ENCODE measurements at regions not wholly inside any gene's neighbourhood (a gene's known extent, or its start where the extent isn't known, plus 50 kb on each side); places are given as distances from the start of the nearest gene placed in this dataset.

- no peaks in the 10 kb centered on the region for H3K9me3 ChIP-seq (ENCODE audit: low read depth)
- no peaks in the 10 kb centered on the region for H3K27me3 ChIP-seq
- no peak overlapping the region for H3K4me3 ChIP-seq
- H2AFZ ChIP-seq: no peak overlapping the region
- no peaks in the 10 kb centered on the region for H3K79me2 ChIP-seq
- no peaks in the 10 kb centered on the region for H4K20me1 ChIP-seq (ENCODE audit: insufficient read depth, poor library complexity, severe bottlenecking)
- no peak for DNase-seq (ENCODE audit: low spot score)
- no peaks in the 10 kb centered on the region for H3K4me1 ChIP-seq (ENCODE audit: insufficient read depth)
- no peaks in the 10 kb centered on the region for H3K36me3 ChIP-seq (replicated peaks; ENCODE audit: insufficient read depth, low read depth)
- 76% methylated on average over 4 of the region's 4 CpGs for WGBS (ENCODE audit: low lambda C conversion rate, missing lambda C conversion rate)
- TF ChIP-seq EZH2phosphoT487 (IDR thresholded peaks at IDR 0.05; ENCODE audit: low read depth, severe bottlenecking, unreplicated experiment) (no peak), CTCF (IDR thresholded peaks at IDR 0.05; ENCODE audit: poor library complexity) (no peak), EZH2 (IDR thresholded peaks at IDR 0.05; ENCODE audit: borderline replicate concordance) (no peak)
- no peaks in the 10 kb centered on the region for H3K9me2 ChIP-seq (replicated peaks; ENCODE audit: insufficient read depth)
- H3K4me2 ChIP-seq: no peak overlapping the region
- H3K27ac ChIP-seq: no peak overlapping the region
Measured at GRCh38 chr9:10701906-10702305, 89.1 kb upstream of the PTPRD start.

GRCh38 chr9:10703139-10703538, 90.3 kb upstream of the PTPRD start:
- Histone ChIP-seq H3K27me3 (no peaks in the 10 kb centered on the region), H3K4me1 (ENCODE audit: insufficient read depth) (no peaks in the 10 kb centered on the region), H3K27ac (no peak overlapping the region), H3K4me2 (no peak overlapping the region), H3K9me3 (ENCODE audit: low read depth) (no peaks in the 10 kb centered on the region), H3K4me3 (no peak overlapping the region), H2AFZ (no peak overlapping the region), H3K9me2 (replicated peaks; ENCODE audit: insufficient read depth) (no peaks in the 10 kb centered on the region), H3K79me2 (no peaks in the 10 kb centered on the region), H4K20me1 (ENCODE audit: insufficient read depth, poor library complexity, severe bottlenecking) (no peaks in the 10 kb centered on the region), H3K36me3 (replicated peaks; ENCODE audit: insufficient read depth, low read depth) (no peaks in the 10 kb centered on the region)
- no peak for TF ChIP-seq EZH2 (IDR thresholded peaks at IDR 0.05; ENCODE audit: borderline replicate concordance)
- no peak for TF ChIP-seq CTCF (IDR thresholded peaks at IDR 0.05; ENCODE audit: poor library complexity)
- TF ChIP-seq EZH2phosphoT487 (IDR thresholded peaks at IDR 0.05; ENCODE audit: low read depth, severe bottlenecking, unreplicated experiment): no peak
- WGBS (ENCODE audit: low lambda C conversion rate, missing lambda C conversion rate): 87% methylated on average over 2 of the region's 2 CpGs
- no peak for DNase-seq (ENCODE audit: low spot score)

- H3K9me2 ChIP-seq (replicated peaks; ENCODE audit: insufficient read depth): no peaks in the 10 kb centered on the region
- TF ChIP-seq EZH2phosphoT487 (IDR thresholded peaks at IDR 0.05; ENCODE audit: low read depth, severe bottlenecking, unreplicated experiment): no peak
- no peaks in the 10 kb centered on the region for H3K9me3 ChIP-seq (ENCODE audit: low read depth)
- no peaks in the 10 kb centered on the region for H3K79me2 ChIP-seq
- H4K20me1 ChIP-seq (ENCODE audit: insufficient read depth, poor library complexity, severe bottlenecking): no peaks in the 10 kb centered on the region
- no peaks in the 10 kb centered on the region for H3K27me3 ChIP-seq
- no peaks in the 10 kb centered on the region for H3K4me1 ChIP-seq (ENCODE audit: insufficient read depth)
- no peak overlapping the region for H2AFZ ChIP-seq
- no peak overlapping the region for H3K4me2 ChIP-seq
- no peak overlapping the region for H3K4me3 ChIP-seq
- H3K27ac ChIP-seq: no peak overlapping the region
- peak; percentile 19 for DNase-seq (ENCODE audit: low spot score)
- no peaks in the 10 kb centered on the region for H3K36me3 ChIP-seq (replicated peaks; ENCODE audit: insufficient read depth, low read depth)
Measured at GRCh38 chr9:10704720-10705119, 91.9 kb upstream of the PTPRD start.

- no peaks in the 10 kb centered on the region for H3K9me3 ChIP-seq (ENCODE audit: low read depth)
- no peak overlapping the region for H3K4me3 ChIP-seq
- no peaks in the 10 kb centered on the region for H3K27me3 ChIP-seq
- no peaks in the 10 kb centered on the region for H4K20me1 ChIP-seq (ENCODE audit: insufficient read depth, poor library complexity, severe bottlenecking)
- no peaks in the 10 kb centered on the region for H3K4me1 ChIP-seq (ENCODE audit: insufficient read depth)
- no peak overlapping the region for H3K27ac ChIP-seq
- TF ChIP-seq EZH2 (IDR thresholded peaks at IDR 0.05; ENCODE audit: borderline replicate concordance) (no peak), CTCF (IDR thresholded peaks at IDR 0.05; ENCODE audit: poor library complexity) (no peak), EZH2phosphoT487 (IDR thresholded peaks at IDR 0.05; ENCODE audit: low read depth, severe bottlenecking, unreplicated experiment) (no peak)
- no peak overlapping the region for H3K4me2 ChIP-seq
- DNase-seq (ENCODE audit: low spot score): no peak
- WGBS (ENCODE audit: low lambda C conversion rate, missing lambda C conversion rate): 67% methylated on average over 1 of the region's 1 CpG
- H3K36me3 ChIP-seq (replicated peaks; ENCODE audit: insufficient read depth, low read depth): no peaks in the 10 kb centered on the region
- no peaks in the 10 kb centered on the region for H3K9me2 ChIP-seq (replicated peaks; ENCODE audit: insufficient read depth)
- H2AFZ ChIP-seq: no peak overlapping the region
- H3K79me2 ChIP-seq: no peaks in the 10 kb centered on the region
Measured at GRCh38 chr9:10705383-10705782, 92.6 kb upstream of the PTPRD start.

Measured in hepatocyte (in vitro differentiated cells).